HG03280 (cell line): ENCODE measurements at regions not wholly inside any gene's neighbourhood (a gene's known extent, or its start where the extent isn't known, plus 50 kb on each side); places are given as distances from the start of the nearest gene placed in this dataset.

ENCODE experiments used
- ATAC-seq: cut with Tn5 transposase; IDR thresholded peaks from one replicate; pipeline ENCODE4 v1.9.1; 2021; ENCODE audit warnings: mild to moderate bottlenecking, moderate library complexity; ENCODE audit not compliant: unreplicated experiment

GRCh38 chr13:111924678-111925075 is 142.3 kb upstream of the SOX1 start:
- no peak for ATAC-seq

GRCh38 chr13:111925146-111925875 is 141.6 kb upstream of the SOX1 start:
- no peak for ATAC-seq

- no peak for ATAC-seq
These were observed 140.3 kb upstream of the SOX1 start for GRCh38 chr13:111926501-111927180.

GRCh38 chr13:111927181-111927540 is 139.8 kb upstream of the SOX1 start:
- no peak for ATAC-seq

- no peak for ATAC-seq
These were observed 137.8 kb upstream of the SOX1 start for GRCh38 chr13:111929036-111929616.

GRCh38 chr13:111936267-111936925 is 130.6 kb upstream of the SOX1 start:
- no peak for ATAC-seq

- no peak for ATAC-seq
These were observed 129.1 kb upstream of the SOX1 start for GRCh38 chr13:111937777-111938311.

- no peak for ATAC-seq
These were observed 127.9 kb upstream of the SOX1 start for GRCh38 chr13:111938741-111939665.

- ATAC-seq = no peak
These were observed 127.2 kb upstream of the SOX1 start for GRCh38 chr13:111939666-111940278.

- no peak for ATAC-seq
These were observed 126.1 kb upstream of the SOX1 start for GRCh38 chr13:111940892-111941291.

GRCh38 chr13:111941845-111942447 is 125.0 kb upstream of the SOX1 start:
- ATAC-seq = no peak

GRCh38 chr13:111943229-111943795 is 123.6 kb upstream of the SOX1 start:
- ATAC-seq = no peak

- ATAC-seq = peak; percentile 63
These were observed 122.8 kb upstream of the SOX1 start for GRCh38 chr13:111944171-111944583.

GRCh38 chr13:111945086-111945485 is 121.9 kb upstream of the SOX1 start:
- ATAC-seq = no peak

GRCh38 chr13:111946214-111946613 is 120.7 kb upstream of the SOX1 start:
- no peak for ATAC-seq

GRCh38 chr13:111947026-111947810 is 119.7 kb upstream of the SOX1 start:
- ATAC-seq = no peak

GRCh38 chr13:111947876-111948275 is 119.1 kb upstream of the SOX1 start:
- ATAC-seq = no peak

- ATAC-seq = no peak
These were observed 118.7 kb upstream of the SOX1 start for GRCh38 chr13:111948281-111948680.
